Stomach (tissue), 8 donors: ENCODE measurements at regions not wholly inside any gene's neighbourhood (a gene's known extent, or its start where the extent isn't known, plus 50 kb on each side); places are given as distances from the start of the nearest gene placed in this dataset.

Experiments
- DNase-seq, 2 donors: peaks; one replicate each; pipeline versions ENCODE4 v3.0.0 to v3.0.0-alpha.2; 2013 to 2019
- H3K27ac ChIP-seq, 5 donors: fragments of 200-600 bp in 4 of 5; sonication (generic) in 4 of 5; one replicate each; pipeline ENCODE4 v1.5.1; 2013 to 2019; ENCODE audit warnings: mild to moderate bottlenecking in 1 of 5, moderate library complexity in 1 of 5
- H3K27me3 ChIP-seq, 3 donors: fragments of 200-600 bp; sonication (generic); one replicate each; pipeline ENCODE4 v1.5.1; 2017 to 2019; ENCODE audit warnings: mixed run types in 1 of 3
- H3K36me3 ChIP-seq, 4 donors: fragments of 200-600 bp; sonication (generic); 1 replicate in 3 of 4; 2 replicates in 1 of 4; pipeline ENCODE4 v1.5.1; 2016 to 2019
- H3K4me1 ChIP-seq, 4 donors: fragments of 200-600 bp; sonication (generic); one replicate each; pipeline ENCODE4 v1.5.1; 2016 to 2019
- H3K4me3 ChIP-seq, 4 donors: fragments of 200-600 bp; sonication (generic) in 3 of 4; one replicate each; pipeline ENCODE4 v1.5.1; 2016 to 2019; ENCODE audit warnings: mild to moderate bottlenecking in 1 of 4
- H3K9me3 ChIP-seq, 4 donors: fragments of 200-600 bp; sonication (generic); one replicate each; pipeline ENCODE4 v1.5.1; 2016 to 2019
- CTCF ChIP-seq, 7 experiments: fragments of 450-650 bp in 4 of 7; fragments of 200-600 bp in 3 of 7; sonication (generic) in 3 of 7; IDR thresholded peaks; one replicate each; pipeline ENCODE4 v1.5.1; 2016 to 2019; ENCODE audit warnings: antibody characterized with exemption in 7 of 7, control low read depth in 2 of 7, mild to moderate bottlenecking in 1 of 7
- EP300 ChIP-seq: sonication (generic); formaldehyde crosslinking; IDR thresholded peaks from one replicate; pipeline ENCODE4 v1.6.1; 2017; ENCODE audit warnings: antibody characterized with exemption
- POLR2A ChIP-seq, 4 donors: fragments of 450-650 bp; IDR thresholded peaks; one replicate each; pipeline ENCODE4 v1.6.1; 2016; ENCODE audit warnings: antibody characterized with exemption in 4 of 4, control low read depth in 2 of 4, mild to moderate bottlenecking in 1 of 4, moderate library complexity in 1 of 4
- POLR2AphosphoS5 ChIP-seq, 3 donors: sonication (generic); formaldehyde crosslinking; IDR thresholded peaks; one replicate each; pipeline ENCODE4 v1.6.1; 2016; ENCODE audit warnings: antibody characterized with exemption in 3 of 3
- WGBS, 5 donors: extraction: QIAGEN DNeasy Blood & Tissue Kit in 3 of 5; methylation state at CpG; one replicate each; pipeline versions ENCODE4 v1.1.5 to v1.1.7; 2013 to 2018; 5-methylcytosine and 5-hydroxymethylcytosine counted together
- intact Hi-C: fragments of 100-400 bp; cut with DNase I; formaldehyde crosslinking; loops from one replicate; pipeline ENCODE4 v1.15.1; 2023; ENCODE audit warnings: low total_unique reads
- donor health status: healthy with polysubstance abuse.
- donor health status: Bipolar disorder and iron deficiency.
- donor health status: healthy.

GRCh38 chrX:38473701-38474100 lies 87.6 kb upstream of the TSPAN7 start:
- Histone ChIP-seq H3K4me1 (no peaks in the 10 kb centered on the region), H3K36me3 (no peaks in the 10 kb centered on the region), H3K4me3 (no peak overlapping the region), H3K27me3 (no peaks in the 10 kb centered on the region), H3K27ac (no peak overlapping the region), H3K9me3 (peaks cover 0 to 8% (median 4%) of the 10 kb centered on the region in 4 donors)
- intact Hi-C loops: no loop called here
- TF ChIP-seq CTCF (IDR thresholded peaks at IDR 0.05) (no peak), POLR2AphosphoS5 (IDR thresholded peaks at IDR 0.05) (no peak), POLR2A (IDR thresholded peaks at IDR 0.05) (no peak), EP300 (no peak)
- 59 to 85% (median 66%) methylated on average over 3 of the region's 3 CpGs for WGBS, 5 donors
- DNase-seq: no peak

- Histone ChIP-seq H3K4me1 (no peaks in the 10 kb centered on the region), H3K36me3 (no peaks in the 10 kb centered on the region), H3K27me3 (no peaks in the 10 kb centered on the region), H3K9me3 (peaks cover 0 to 8% (median 1%) of the 10 kb centered on the region in 4 donors), H3K27ac (no peak overlapping the region), H3K4me3 (no peak overlapping the region)
- intact Hi-C loops: no loop called here
- TF ChIP-seq POLR2AphosphoS5 (IDR thresholded peaks at IDR 0.05) (no peak), EP300 (no peak), CTCF (IDR thresholded peaks at IDR 0.05) (no peak), POLR2A (IDR thresholded peaks at IDR 0.05) (no peak)
- DNase-seq: no peak
- WGBS, 5 donors: 38 to 67% (median 57%) methylated on average over 3 of the region's 3 CpGs
Observed at GRCh38 chrX:38474543-38474942, 86.8 kb upstream of the TSPAN7 start.

- WGBS, 5 donors: 64 to 83% (median 75%) methylated on average over 2 to 3 of the region's 3 CpGs
- intact Hi-C loops: no loop called here
- Histone ChIP-seq H3K9me3 (no peaks in the 10 kb centered on the region), H3K27me3 (peaks cover 0 to 9% (median 3%) of the 10 kb centered on the region in 3 donors), H3K4me3 (no peak overlapping the region), H3K27ac (no peak overlapping the region), H3K36me3 (no peaks in the 10 kb centered on the region), H3K4me1 (no peaks in the 10 kb centered on the region)
- no peak for DNase-seq
- TF ChIP-seq EP300 (no peak), CTCF (IDR thresholded peaks at IDR 0.05) (no peak), POLR2A (IDR thresholded peaks at IDR 0.05) (no peak), POLR2AphosphoS5 (IDR thresholded peaks at IDR 0.05) (no peak)
Observed at GRCh38 chrX:38482183-38482582, 79.2 kb upstream of the TSPAN7 start.

GRCh38 chrX:38484607-38485498 lies 76.5 kb upstream of the TSPAN7 start:
- H3K4me1 ChIP-seq: no peaks in the 10 kb centered on the region
- H3K4me3 ChIP-seq: no peak overlapping the region
- no peaks in the 10 kb centered on the region for H3K36me3 ChIP-seq
- peaks cover 0 to 9% (median under 1%) of the 10 kb centered on the region in 3 donors for H3K27me3 ChIP-seq
- 79 to 91% (median 90%) methylated on average over 16 to 24 of the region's 27 CpGs for WGBS, 5 donors
- no peak overlapping the region for H3K27ac ChIP-seq
- DNase-seq: no peak
- no peaks in the 10 kb centered on the region for H3K9me3 ChIP-seq
- TF ChIP-seq CTCF (IDR thresholded peaks at IDR 0.05) (no peak), POLR2AphosphoS5 (IDR thresholded peaks at IDR 0.05) (no peak), EP300 (no peak), POLR2A (IDR thresholded peaks at IDR 0.05) (no peak)
- intact Hi-C loops: no loop called here
